CD4-positive, alpha-beta T cell (primary cell): ENCODE measurements at regions not wholly inside any gene's neighbourhood (a gene's known extent, or its start where the extent isn't known, plus 50 kb on each side); places are given as distances from the start of the nearest gene placed in this dataset.

Source experiments
- ATAC-seq: fragments of 200-7000 bp; cut with Tn5 transposase; one replicate; pipeline ENCODE4 v1.10.0; 2022; ENCODE audit warnings: mild to moderate bottlenecking; ENCODE audit not compliant: poor library complexity
- CTCF ChIA-PET: fragments of 350-600 bp; sonication (Branson Sonifier 250); formaldehyde crosslinking; loops from one replicate; lab custom pipeline; 2021; ENCODE audit warnings: antibody characterized with exemption, inconsistent platforms; lab: Charles Lee
- POLR2A ChIA-PET: fragments of 350-600 bp; sonication (Branson Sonifier 250); formaldehyde crosslinking; loops from one replicate; lab custom pipeline; 2021; ENCODE audit warnings: antibody characterized with exemption, inconsistent platforms; lab: Charles Lee
- DNase-seq, 14 experiments: peaks; one replicate each; pipeline ENCODE4 v3.0.0-alpha.2; 2013 to 2020; ENCODE audit warnings: mixed read lengths in 2 of 14
- H3K27ac ChIP-seq, 2 donors: one replicate each; pipeline versions ENCODE4 v1.5.1 to v1.7.0; 2013; ENCODE audit warnings: low read length in 2 of 2, low read depth in 1 of 2, mild to moderate bottlenecking in 1 of 2
- H3K27me3 ChIP-seq, 2 experiments: 1 replicate in 1 of 2; 2 replicates in 1 of 2; pipeline versions ENCODE4 v1.6.1 to v1.7.0; 2013; ENCODE audit warnings: low read length in 2 of 2, control low read depth in 1 of 2, mild to moderate bottlenecking in 1 of 2, moderate library complexity in 1 of 2; ENCODE audit not compliant: insufficient read depth in 2 of 2, control insufficient read depth in 1 of 2
- H3K36me3 ChIP-seq: one replicate; pipeline ENCODE4 v1.6.1; 2013; ENCODE audit warnings: low read length, control low read depth; ENCODE audit not compliant: insufficient read depth
- H3K4me1 ChIP-seq: one replicate; pipeline ENCODE4 v1.6.1; 2013; ENCODE audit warnings: low read length, control low read depth; ENCODE audit not compliant: insufficient read depth
- H3K4me3 ChIP-seq: one replicate; pipeline ENCODE4 v1.5.1; 2013; ENCODE audit warnings: mild to moderate bottlenecking, low read length, moderate library complexity
- H3K9me3 ChIP-seq, 2 experiments: 1 replicate in 1 of 2; 2 replicates in 1 of 2; pipeline versions ENCODE4 v1.6.1 to v1.7.0; 2013; ENCODE audit warnings: low read length in 2 of 2, mild to moderate bottlenecking in 2 of 2, control low read depth in 1 of 2, moderate library complexity in 1 of 2; ENCODE audit not compliant: control insufficient read depth in 1 of 2, insufficient read depth in 1 of 2
- H3K27ac Mint-ChIP-seq: one replicate; pipeline ENCODE4 v1.8.0; 2020; ENCODE audit warnings: mixed read lengths
- H3K27me3 Mint-ChIP-seq: one replicate; pipeline ENCODE4 v1.8.0; 2021; ENCODE audit warnings: mixed read lengths
- H3K36me3 Mint-ChIP-seq: one replicate; pipeline ENCODE4 v1.8.0; 2021; ENCODE audit warnings: low read depth, mixed read lengths
- H3K4me1 Mint-ChIP-seq: one replicate; pipeline ENCODE4 v1.8.0; 2021; ENCODE audit warnings: low read depth, mixed read lengths
- H3K4me3 Mint-ChIP-seq: one replicate; pipeline ENCODE4 v1.8.0; 2020; ENCODE audit warnings: mild to moderate bottlenecking, mixed read lengths
- H3K9me3 Mint-ChIP-seq: one replicate; pipeline ENCODE4 v1.8.0; 2020; ENCODE audit warnings: mixed read lengths
- CTCF ChIP-seq: fragments of 200-600 bp; IDR thresholded peaks from one replicate; pipeline ENCODE4 v1.8.0; 2022; ENCODE audit warnings: antibody characterized with exemption, mild to moderate bottlenecking
- intact Hi-C, 2 experiments: fragments of 100-400 bp; cut with DNase I in 1 of 2; cut with micrococcal nuclease in 1 of 2; formaldehyde crosslinking; loops; one replicate each; pipeline versions ENCODE4 v1.15.1 to v1.9.0; 2023 to 2025; cut with DNase I, micrococcal nuclease

DNA sequence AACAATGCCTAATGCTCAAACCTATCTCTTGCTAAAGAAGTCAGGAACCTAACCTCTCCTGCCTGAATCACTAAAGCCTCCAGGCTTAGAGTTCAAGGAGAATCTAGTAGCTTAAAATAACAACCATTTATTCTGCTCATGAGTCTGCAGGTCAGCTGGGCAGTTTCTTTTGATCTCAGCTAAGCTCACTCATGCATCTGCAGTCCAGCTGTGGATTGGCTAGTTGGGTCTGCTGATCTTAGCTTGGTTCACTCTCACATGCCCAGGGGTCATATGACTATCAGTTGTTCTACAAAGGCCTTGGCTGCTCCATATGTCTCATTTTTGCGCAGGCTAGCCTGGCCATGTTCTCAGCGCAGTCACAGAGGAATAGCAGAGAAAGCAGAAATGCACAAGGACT is 109.2 kb upstream of the STT3B start:
- intact Hi-C loops, result no loop called here
- CTCF ChIA-PET, result no interaction called here
- peaks cover 7% of the 10 kb centered on the region for H3K4me1 ChIP-seq
- H3K4me3 ChIP-seq, result no peak overlapping the region
- Mint-ChIP-seq H3K36me3 (no peaks in the 10 kb centered on the region), H3K9me3 (peaks cover 3% of the 10 kb centered on the region), H3K4me3 (no peak overlapping the region), H3K4me1 (peaks cover 23% of the 10 kb centered on the region), H3K27me3 (no peaks in the 10 kb centered on the region), H3K27ac (no peak overlapping the region)
- no peaks in the 10 kb centered on the region for H3K9me3 ChIP-seq
- POLR2A ChIA-PET, result no interaction called here
- no peak for DNase-seq
- H3K27ac ChIP-seq, result no peak overlapping the region
- no peaks in the 10 kb centered on the region for H3K27me3 ChIP-seq
- no peak for TF ChIP-seq CTCF
- no peak for ATAC-seq
- H3K36me3 ChIP-seq, result no peaks in the 10 kb centered on the region

DNA sequence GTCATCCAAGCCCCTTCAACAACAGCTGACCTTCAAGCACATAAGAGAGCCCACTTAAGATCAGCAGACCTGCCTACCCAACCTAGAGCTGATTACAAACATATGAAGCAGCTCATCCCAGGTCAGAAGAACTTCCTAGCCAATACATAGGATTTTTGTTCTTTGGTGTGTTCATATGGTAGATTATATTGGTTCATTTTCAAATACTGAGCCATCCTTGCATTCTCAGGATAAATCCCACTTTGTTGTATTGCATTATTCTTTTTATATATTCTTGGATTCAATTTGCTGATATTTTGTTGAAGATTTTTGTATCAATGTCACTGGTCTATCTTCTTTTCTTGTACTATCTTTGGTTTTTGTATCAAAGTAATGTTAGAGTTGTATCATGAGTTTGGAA is 107.3 kb upstream of the STT3B start:
- peaks cover 7% of the 10 kb centered on the region for H3K4me1 ChIP-seq
- no peak overlapping the region for H3K27ac ChIP-seq
- Mint-ChIP-seq H3K4me3 (no peak overlapping the region), H3K27ac (no peak overlapping the region), H3K27me3 (no peaks in the 10 kb centered on the region), H3K36me3 (no peaks in the 10 kb centered on the region), H3K4me1 (peaks cover 23% of the 10 kb centered on the region), H3K9me3 (peaks cover 9% of the 10 kb centered on the region)
- TF ChIP-seq CTCF, result no peak
- no peak overlapping the region for H3K4me3 ChIP-seq
- H3K27me3 ChIP-seq, result no peaks in the 10 kb centered on the region
- H3K36me3 ChIP-seq, result no peaks in the 10 kb centered on the region
- ChIA-PET CTCF (no interaction called here), POLR2A (no interaction called here)
- DNase-seq (no peak), ATAC-seq (no peak)
- intact Hi-C loops, result no loop called here
- no peaks in the 10 kb centered on the region for H3K9me3 ChIP-seq

- DNase-seq, result no peak
- H3K9me3 Mint-ChIP-seq, result peaks cover 9% of the 10 kb centered on the region
- Histone ChIP-seq H3K4me1 (no peaks in the 10 kb centered on the region), H3K27ac (no peak overlapping the region), H3K4me3 (no peak overlapping the region), H3K9me3 (no peaks in the 10 kb centered on the region), H3K27me3 (no peaks in the 10 kb centered on the region), H3K36me3 (no peaks in the 10 kb centered on the region)
- no peak for ATAC-seq
- no peak overlapping the region for H3K4me3 Mint-ChIP-seq
- H3K36me3 Mint-ChIP-seq, result no peaks in the 10 kb centered on the region
- POLR2A ChIA-PET, result interaction anchor here (0.9 kb wide), 1 partner anchor 105 kb away, joined by 4 read pairs; the partner anchor contains the start of gene STT3B
- no peak overlapping the region for H3K27ac Mint-ChIP-seq
- intact Hi-C loops, result no loop called here
- no peak for TF ChIP-seq CTCF
- peaks cover 10% of the 10 kb centered on the region for H3K4me1 Mint-ChIP-seq
- no peaks in the 10 kb centered on the region for H3K27me3 Mint-ChIP-seq
- CTCF ChIA-PET, result no interaction called here
Measured at GRCh38 chr3:31427623-31428022, 105.1 kb upstream of the STT3B start.
